ENCODE measurements at regions not wholly inside any gene's neighbourhood (a gene's known extent, or its start where the extent isn't known, plus 50 kb on each side); places are given as distances from the start of the nearest gene placed in this dataset.

GRCh38 chr1:224499204-224499603 lies 64.6 kb upstream of the WDR26 start:
- 70% methylated on average over 2 of the region's 2 CpGs for WGBS
- Histone ChIP-seq H3K36me3 (ENCODE audit: insufficient read depth) (no peaks in the 10 kb centered on the region), H3K4me1 (ENCODE audit: insufficient read depth) (peaks cover 5% of the 10 kb centered on the region), H3K27ac (ENCODE audit: low read depth) (no peak overlapping the region), H3K4me3 (ENCODE audit: low read depth, low read length) (no peak overlapping the region)
- no peak for DNase-seq (ENCODE audit: extremely low spot score)

DNA sequence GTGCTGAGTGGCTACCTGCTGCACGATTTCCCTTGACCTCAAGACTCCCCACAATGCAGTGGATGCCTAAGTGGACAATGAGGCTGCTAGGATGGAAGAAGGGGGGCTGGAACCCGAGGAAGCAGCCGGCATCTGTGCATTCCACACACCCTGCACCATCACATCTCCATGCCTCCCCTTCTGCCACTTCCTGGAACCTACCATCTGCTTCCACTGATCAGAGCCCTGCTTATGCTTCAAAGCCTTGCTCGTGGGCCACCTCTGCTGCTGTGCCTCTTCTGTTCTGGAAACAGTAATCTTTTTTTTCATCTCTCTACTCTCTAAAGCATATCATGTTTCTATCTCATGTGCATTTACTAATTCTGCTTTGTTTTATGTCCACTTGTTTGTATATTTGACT lies 66.2 kb upstream of the WDR26 start:
- no peak overlapping the region for H3K4me3 ChIP-seq (ENCODE audit: low read depth, low read length)
- DNase-seq (ENCODE audit: extremely low spot score) = no peak
- peaks cover 5% of the 10 kb centered on the region for H3K4me1 ChIP-seq (ENCODE audit: insufficient read depth)
- no peak overlapping the region for H3K27ac ChIP-seq (ENCODE audit: low read depth)
- WGBS = 85% methylated on average over 4 of the region's 4 CpGs
- H3K36me3 ChIP-seq (ENCODE audit: insufficient read depth) = no peaks in the 10 kb centered on the region

GRCh38 chr1:224501836-224502235 lies 67.2 kb upstream of the WDR26 start:
- DNase-seq (ENCODE audit: extremely low spot score) = no peak
- Histone ChIP-seq H3K4me3 (ENCODE audit: low read depth, low read length) (no peak overlapping the region), H3K27ac (ENCODE audit: low read depth) (no peak overlapping the region), H3K4me1 (ENCODE audit: insufficient read depth) (peaks cover 5% of the 10 kb centered on the region), H3K36me3 (ENCODE audit: insufficient read depth) (no peaks in the 10 kb centered on the region)
- 96% methylated on average over 4 of the region's 4 CpGs for WGBS

- DNase-seq (ENCODE audit: extremely low spot score) = peak; percentile 25
- WGBS = 22% methylated on average over 12 of the region's 12 CpGs
- Histone ChIP-seq H3K4me3 (ENCODE audit: low read depth, low read length) (no peak overlapping the region), H3K27ac (ENCODE audit: low read depth) (peak overlapping the region; percentile 45), H3K4me1 (ENCODE audit: insufficient read depth) (peaks cover 4% of the 10 kb centered on the region), H3K36me3 (ENCODE audit: insufficient read depth) (no peaks in the 10 kb centered on the region)
These were observed 68.0 kb upstream of the WDR26 start for GRCh38 chr1:224502459-224503160.

- DNase-seq (ENCODE audit: extremely low spot score) = peak; percentile 61
- H3K27ac ChIP-seq (ENCODE audit: low read depth) = peak overlapping the region; percentile 72
- H3K4me1 ChIP-seq (ENCODE audit: insufficient read depth) = peaks cover 3% of the 10 kb centered on the region
- no peaks in the 10 kb centered on the region for H3K36me3 ChIP-seq (ENCODE audit: insufficient read depth)
- no peak overlapping the region for H3K4me3 ChIP-seq (ENCODE audit: low read depth, low read length)
- WGBS = 6% methylated on average over 19 of the region's 19 CpGs
These were observed 68.8 kb upstream of the WDR26 start for GRCh38 chr1:224503161-224504118.

- WGBS = 70% methylated on average over 4 of the region's 4 CpGs
- no peak for DNase-seq (ENCODE audit: extremely low spot score)
- no peak overlapping the region for H3K27ac ChIP-seq (ENCODE audit: low read depth)
These were observed 69.9 kb upstream of the WDR26 start for GRCh38 chr1:224504297-224505041.

DNA sequence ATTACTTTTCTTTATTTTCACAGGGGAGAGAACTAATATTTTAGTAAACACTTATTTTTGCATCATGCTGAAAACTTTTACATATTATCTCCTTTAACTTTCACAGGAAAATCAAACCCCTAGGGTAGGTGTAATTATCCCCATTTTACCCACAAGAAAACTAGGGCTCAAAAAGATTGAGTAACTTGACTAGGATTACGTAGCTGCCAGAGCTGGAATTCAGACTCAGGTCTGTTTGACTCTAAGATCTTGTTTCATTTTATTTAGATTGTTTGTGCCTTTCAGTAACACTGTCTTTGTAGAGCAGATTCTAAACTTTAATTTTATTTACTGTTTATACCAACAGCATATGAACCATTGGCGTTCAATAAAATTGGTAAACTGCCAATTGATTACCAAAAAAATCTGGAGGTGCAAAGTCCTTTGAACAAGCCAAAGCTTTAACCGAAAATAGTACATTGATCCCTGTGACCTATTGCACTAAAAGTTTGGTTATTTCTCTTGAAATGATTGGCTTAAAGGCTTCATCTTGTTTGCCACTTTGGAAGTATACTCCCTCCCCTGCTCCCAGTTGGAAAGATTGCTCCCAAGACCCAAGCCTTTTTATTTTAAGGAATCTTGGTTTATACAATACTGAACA lies 71.0 kb upstream of the WDR26 start:
- H3K36me3 ChIP-seq (ENCODE audit: insufficient read depth) = no peaks in the 10 kb centered on the region
- H3K4me3 ChIP-seq (ENCODE audit: low read depth, low read length) = no peak overlapping the region
- no peak for DNase-seq (ENCODE audit: extremely low spot score)
- H3K4me1 ChIP-seq (ENCODE audit: insufficient read depth) = peaks cover 3% of the 10 kb centered on the region
- 68% methylated on average over 3 of the region's 3 CpGs for WGBS
- no peak overlapping the region for H3K27ac ChIP-seq (ENCODE audit: low read depth)

More at GRCh38 chr1:224504297-224505041, 69.9 kb upstream of the WDR26 start:
- Histone ChIP-seq H3K36me3 (ENCODE audit: insufficient read depth) (no peaks in the 10 kb centered on the region), H3K4me3 (ENCODE audit: low read depth, low read length) (no peak overlapping the region), H3K4me1 (ENCODE audit: insufficient read depth) (peaks cover 3% of the 10 kb centered on the region)

DNA sequence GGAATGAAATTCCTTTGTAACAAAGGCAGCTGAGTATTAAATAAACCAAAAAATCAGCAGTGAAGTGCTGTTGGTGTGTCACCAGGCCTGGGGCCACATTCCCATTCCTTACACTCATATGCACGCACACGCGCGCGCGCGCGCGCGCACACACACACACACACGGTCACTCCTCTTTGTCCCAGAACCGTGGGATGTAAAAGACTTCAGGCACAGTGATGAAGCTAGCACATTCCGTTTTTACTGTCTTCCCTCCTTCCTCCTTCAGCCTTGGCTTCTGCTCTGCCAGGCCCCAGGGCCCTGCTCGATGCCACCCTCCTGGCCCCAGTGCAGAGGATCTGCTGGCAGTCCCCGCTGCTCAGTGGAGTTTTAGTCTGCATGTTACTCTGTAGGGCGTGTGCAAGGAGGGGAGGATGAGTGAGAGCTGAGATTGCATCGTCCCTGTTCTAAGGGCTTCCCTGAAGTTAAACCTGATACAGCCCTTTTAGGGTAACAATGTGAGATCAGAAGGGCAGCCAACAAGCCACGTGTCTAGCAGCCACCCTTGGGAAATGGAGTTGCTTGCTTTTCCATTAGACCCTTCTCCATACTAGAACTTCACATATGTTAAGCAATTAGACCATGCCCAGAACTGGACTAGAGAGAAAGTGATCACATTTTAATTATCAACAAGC lies 71.7 kb upstream of the WDR26 start:
- no peak for DNase-seq (ENCODE audit: extremely low spot score)
- no peak overlapping the region for H3K4me3 ChIP-seq (ENCODE audit: low read depth, low read length)
- no peaks in the 10 kb centered on the region for H3K36me3 ChIP-seq (ENCODE audit: insufficient read depth)
- H3K27ac ChIP-seq (ENCODE audit: low read depth) = no peak overlapping the region
- peaks cover 3% of the 10 kb centered on the region for H3K4me1 ChIP-seq (ENCODE audit: insufficient read depth)
- WGBS = 74% methylated on average over 18 of the region's 18 CpGs

- Histone ChIP-seq H3K36me3 (ENCODE audit: insufficient read depth) (no peaks in the 10 kb centered on the region), H3K27ac (ENCODE audit: low read depth) (no peak overlapping the region), H3K4me1 (ENCODE audit: insufficient read depth) (no peaks in the 10 kb centered on the region), H3K4me3 (ENCODE audit: low read depth, low read length) (no peak overlapping the region)
- no peak for DNase-seq (ENCODE audit: extremely low spot score)
- WGBS = 45% methylated on average over 2 of the region's 2 CpGs
These were observed 73.3 kb upstream of the WDR26 start for GRCh38 chr1:224507771-224508523.

DNA sequence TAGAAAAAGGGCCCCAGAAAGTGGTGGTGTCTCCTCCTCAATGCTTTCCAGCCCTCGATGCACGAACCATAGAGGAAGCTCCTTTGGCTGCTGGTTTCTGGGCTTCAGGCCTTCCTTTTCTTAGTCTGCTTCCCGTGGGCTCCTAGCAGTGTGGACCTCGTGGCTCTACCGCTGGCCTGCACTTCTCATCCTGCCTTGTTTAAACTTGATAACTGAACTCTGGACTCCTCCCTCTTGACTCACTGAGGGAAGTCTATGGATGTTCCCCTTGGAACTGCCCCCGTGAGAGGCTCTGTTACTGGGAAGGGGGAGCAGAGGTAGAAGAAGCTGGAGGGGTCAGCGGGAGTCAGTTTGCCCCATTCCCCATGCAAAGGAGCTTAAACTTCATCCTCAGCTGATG lies 75.3 kb upstream of the WDR26 start:
- Histone ChIP-seq H3K36me3 (ENCODE audit: insufficient read depth) (no peaks in the 10 kb centered on the region), H3K27ac (ENCODE audit: low read depth) (no peak overlapping the region), H3K4me3 (ENCODE audit: low read depth, low read length) (no peak overlapping the region), H3K4me1 (ENCODE audit: insufficient read depth) (no peaks in the 10 kb centered on the region)
- no peak for DNase-seq (ENCODE audit: extremely low spot score)
- WGBS = 58% methylated on average over 7 of the region's 7 CpGs

GRCh38 chr1:224510880-224511645 lies 76.5 kb upstream of the WDR26 start:
- WGBS = 48% methylated on average over 4 of the region's 4 CpGs
- no peaks in the 10 kb centered on the region for H3K36me3 ChIP-seq (ENCODE audit: insufficient read depth)
- H3K4me1 ChIP-seq (ENCODE audit: insufficient read depth) = no peaks in the 10 kb centered on the region
- DNase-seq (ENCODE audit: extremely low spot score) = no peak
- no peak overlapping the region for H3K4me3 ChIP-seq (ENCODE audit: low read depth, low read length)
- no peak overlapping the region for H3K27ac ChIP-seq (ENCODE audit: low read depth)

Data from urinary bladder (tissue), 3 donors.